ENCODE measurements at regions not wholly inside any gene's neighbourhood (a gene's known extent, or its start where the extent isn't known, plus 50 kb on each side); places are given as distances from the start of the nearest gene placed in this dataset.
"Not testable (repeated sequence)": the region's sequence is repeated elsewhere in the genome, so short reads cannot be mapped to it uniquely, and the experiment has no call there.

DNA sequence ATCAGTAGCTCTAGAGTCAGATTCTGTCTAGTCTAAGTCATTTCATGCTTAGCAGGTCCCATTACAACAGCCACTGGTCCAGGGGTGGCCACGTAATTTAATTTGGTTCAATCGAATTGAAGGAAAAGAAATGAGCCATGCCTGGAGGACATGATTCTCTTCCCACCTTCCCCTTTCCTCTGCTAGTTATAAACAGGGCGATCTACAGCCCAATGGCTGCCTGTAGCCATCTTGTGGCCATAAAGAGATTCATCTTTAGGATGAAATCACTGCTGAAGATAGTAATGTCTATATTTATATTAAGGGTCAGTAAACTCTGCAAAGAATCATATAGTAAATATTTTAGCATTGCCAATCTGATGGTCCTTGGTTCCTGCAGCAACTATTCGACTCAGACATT, 107.4 kb downstream of the SPDYE17 start:
- TF ChIP-seq, protein P1, sequence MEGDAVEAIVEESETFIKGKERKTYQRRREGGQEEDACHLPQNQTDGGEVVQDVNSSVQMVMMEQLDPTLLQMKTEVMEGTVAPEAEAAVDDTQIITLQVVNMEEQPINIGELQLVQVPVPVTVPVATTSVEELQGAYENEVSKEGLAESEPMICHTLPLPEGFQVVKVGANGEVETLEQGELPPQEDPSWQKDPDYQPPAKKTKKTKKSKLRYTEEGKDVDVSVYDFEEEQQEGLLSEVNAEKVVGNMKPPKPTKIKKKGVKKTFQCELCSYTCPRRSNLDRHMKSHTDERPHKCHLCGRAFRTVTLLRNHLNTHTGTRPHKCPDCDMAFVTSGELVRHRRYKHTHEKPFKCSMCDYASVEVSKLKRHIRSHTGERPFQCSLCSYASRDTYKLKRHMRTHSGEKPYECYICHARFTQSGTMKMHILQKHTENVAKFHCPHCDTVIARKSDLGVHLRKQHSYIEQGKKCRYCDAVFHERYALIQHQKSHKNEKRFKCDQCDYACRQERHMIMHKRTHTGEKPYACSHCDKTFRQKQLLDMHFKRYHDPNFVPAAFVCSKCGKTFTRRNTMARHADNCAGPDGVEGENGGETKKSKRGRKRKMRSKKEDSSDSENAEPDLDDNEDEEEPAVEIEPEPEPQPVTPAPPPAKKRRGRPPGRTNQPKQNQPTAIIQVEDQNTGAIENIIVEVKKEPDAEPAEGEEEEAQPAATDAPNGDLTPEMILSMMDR (IDR thresholded peaks at IDR 0.05) = not testable (repeated sequence)
- not testable (repeated sequence) for TF ChIP-seq POLR2AphosphoS5, POLR2A (IDR thresholded peaks at IDR 0.05)
